WI38 (cell line): ENCODE measurements at regions not wholly inside any gene's neighbourhood (a gene's known extent, or its start where the extent isn't known, plus 50 kb on each side); places are given as distances from the start of the nearest gene placed in this dataset.

ENCODE experiments used
- H3K4me3 ChIP-seq: 2 replicates; pipeline ENCODE4 v1.5.1; 2011; ENCODE audit warnings: low read depth, mild to moderate bottlenecking, control low read depth, low read length
- TF ChIP-seq, protein P1 (sequence below): IDR thresholded peaks from 2 replicates; pipeline ENCODE4 v1.5.1; 2012; ENCODE audit warnings: low read depth, mild to moderate bottlenecking, control low read depth, low read length

DNA sequence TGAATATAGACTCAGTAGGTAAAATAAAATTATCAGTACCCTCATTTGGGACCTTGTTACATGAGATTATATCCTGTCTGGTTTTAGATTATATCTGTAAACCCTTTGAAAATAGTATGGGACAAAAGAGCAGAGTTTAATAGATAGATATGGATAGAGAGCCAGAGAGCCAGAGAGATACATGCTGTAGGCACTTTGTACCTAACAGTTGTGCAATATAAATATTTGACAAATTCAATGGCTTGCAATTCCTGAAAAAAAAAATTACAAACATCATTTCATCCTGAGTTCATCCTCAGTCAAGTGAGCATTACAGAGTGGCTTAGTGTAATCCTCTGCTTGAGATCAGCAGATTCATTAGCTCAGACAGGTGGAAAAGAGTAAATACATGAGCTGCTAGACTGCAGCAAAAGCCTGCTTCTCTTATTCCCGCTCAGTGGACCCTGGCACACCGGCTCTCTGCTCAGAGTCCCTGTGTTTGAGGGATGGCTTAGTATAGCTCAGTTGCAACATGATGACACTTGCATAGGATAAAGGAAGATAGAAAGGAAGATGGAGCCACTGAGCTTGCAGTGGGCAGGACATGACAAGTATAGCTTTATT, 931.6 kb upstream of the GOT2 start:
- no peak overlapping the region for H3K4me3 ChIP-seq
- TF ChIP-seq, protein P1, sequence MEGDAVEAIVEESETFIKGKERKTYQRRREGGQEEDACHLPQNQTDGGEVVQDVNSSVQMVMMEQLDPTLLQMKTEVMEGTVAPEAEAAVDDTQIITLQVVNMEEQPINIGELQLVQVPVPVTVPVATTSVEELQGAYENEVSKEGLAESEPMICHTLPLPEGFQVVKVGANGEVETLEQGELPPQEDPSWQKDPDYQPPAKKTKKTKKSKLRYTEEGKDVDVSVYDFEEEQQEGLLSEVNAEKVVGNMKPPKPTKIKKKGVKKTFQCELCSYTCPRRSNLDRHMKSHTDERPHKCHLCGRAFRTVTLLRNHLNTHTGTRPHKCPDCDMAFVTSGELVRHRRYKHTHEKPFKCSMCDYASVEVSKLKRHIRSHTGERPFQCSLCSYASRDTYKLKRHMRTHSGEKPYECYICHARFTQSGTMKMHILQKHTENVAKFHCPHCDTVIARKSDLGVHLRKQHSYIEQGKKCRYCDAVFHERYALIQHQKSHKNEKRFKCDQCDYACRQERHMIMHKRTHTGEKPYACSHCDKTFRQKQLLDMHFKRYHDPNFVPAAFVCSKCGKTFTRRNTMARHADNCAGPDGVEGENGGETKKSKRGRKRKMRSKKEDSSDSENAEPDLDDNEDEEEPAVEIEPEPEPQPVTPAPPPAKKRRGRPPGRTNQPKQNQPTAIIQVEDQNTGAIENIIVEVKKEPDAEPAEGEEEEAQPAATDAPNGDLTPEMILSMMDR: no peak

DNA sequence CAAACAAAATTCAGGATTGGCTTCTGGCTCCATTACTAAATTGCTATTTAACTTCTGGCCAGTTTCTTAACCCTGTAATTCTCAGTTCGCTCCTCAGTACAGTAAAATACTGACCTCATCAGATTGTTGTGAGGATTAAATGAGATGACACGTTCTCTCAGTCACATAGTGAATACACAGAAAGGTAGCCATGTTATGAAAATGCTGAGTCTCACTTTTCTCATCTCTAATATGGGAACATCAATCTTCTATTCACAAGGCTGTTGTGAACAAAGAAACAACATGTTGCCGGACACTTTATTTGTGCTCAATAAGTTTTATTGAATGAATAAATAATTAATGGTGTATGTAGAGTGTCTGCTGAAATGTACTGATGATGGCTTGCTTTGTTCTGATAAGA, 924.5 kb upstream of the GOT2 start:
- TF ChIP-seq, protein P1: no peak
- no peak overlapping the region for H3K4me3 ChIP-seq

DNA sequence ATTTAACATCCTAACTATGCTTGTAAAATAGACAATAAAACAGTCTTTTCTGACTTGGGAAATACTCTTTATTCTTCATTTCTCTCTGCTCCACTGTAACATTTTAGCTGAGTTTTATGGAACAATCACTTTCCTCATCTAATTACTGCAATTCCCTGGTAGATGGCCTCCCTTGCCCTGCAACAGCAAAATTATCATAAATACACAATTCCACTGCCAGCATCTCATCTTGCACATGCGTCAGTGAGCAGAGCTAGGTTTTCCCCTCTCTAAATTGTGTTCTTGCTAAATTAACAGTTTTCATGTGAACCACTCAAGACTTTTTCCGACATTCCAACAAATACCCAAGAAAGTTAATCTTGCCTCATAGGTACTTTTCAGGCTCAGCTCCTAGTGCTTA, 920.9 kb upstream of the GOT2 start:
- TF ChIP-seq, protein P1: no peak
- H3K4me3 ChIP-seq: no peak overlapping the region

- TF ChIP-seq, protein P1: no peak
- no peak overlapping the region for H3K4me3 ChIP-seq
Observed at GRCh38 chr16:59654455-59654854, 920.3 kb upstream of the GOT2 start.

DNA sequence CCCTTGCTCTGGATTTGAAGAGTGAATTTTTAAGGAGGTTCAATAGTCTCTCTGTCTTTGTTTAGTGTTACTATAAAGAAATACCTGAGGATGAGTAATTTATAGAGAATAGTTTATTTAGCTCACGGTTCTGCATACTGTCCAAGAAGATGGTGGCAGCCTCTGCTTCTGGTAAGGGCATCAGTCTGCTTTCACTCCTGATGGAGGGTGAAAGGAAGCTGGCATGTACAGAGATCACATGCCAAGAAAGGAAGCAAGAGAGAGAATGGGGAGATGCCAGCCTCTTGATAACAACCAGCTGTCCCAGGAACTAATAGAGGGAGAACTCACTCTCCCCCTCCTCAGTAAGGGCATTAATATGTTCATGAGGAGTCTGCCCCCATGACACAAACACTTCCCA, 917.5 kb upstream of the GOT2 start:
- no peak overlapping the region for H3K4me3 ChIP-seq
- TF ChIP-seq, protein P1: no peak

DNA sequence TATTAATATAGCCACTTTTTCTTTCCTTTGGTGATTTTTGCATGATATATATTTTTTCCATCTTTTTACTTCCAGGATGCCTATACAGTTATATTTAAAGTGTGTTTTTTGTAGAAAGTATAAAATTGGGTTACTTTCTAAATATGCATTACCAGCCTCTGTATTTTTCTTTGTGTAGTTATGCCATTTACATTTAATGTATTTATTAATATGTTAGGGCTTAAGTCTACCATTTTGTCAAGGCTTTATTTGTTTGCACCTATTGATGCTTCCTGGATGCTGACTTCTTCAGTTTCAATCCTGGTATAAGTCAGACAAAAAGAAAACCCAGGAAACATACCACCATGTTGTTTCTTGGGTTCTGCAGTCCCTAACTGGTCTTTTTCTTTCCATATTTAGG, 911.1 kb upstream of the GOT2 start:
- TF ChIP-seq, protein P1: no peak

DNA sequence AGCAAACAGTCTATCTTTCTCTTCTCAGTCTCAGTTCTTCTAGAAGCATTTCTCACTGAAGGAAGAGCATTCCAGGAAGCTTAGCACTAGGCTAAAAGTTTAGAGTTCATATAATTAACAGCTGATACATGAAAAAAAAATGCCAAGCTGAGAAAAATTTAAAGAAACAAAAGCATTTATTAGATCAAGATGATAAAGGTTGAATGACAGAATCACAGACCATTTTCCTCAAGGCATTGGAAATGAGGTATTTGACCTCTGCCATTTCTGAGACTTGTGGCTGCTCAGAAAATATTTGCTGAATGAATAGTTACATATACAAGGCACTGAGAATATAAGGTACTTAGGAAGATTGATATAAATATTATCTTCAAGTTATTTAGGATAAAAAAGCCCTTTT, 901.6 kb upstream of the GOT2 start:
- no peak overlapping the region for H3K4me3 ChIP-seq
- TF ChIP-seq, protein P1: no peak

More for the DNA sequence above, 911.1 kb upstream of the GOT2 start:
- no peak overlapping the region for H3K4me3 ChIP-seq
